NCI-H1105 (cell line): ENCODE measurements at regions not wholly inside any gene's neighbourhood (a gene's known extent, or its start where the extent isn't known, plus 50 kb on each side); places are given as distances from the start of the nearest gene placed in this dataset.

ENCODE experiments used
- DNase-seq: peaks from one replicate; lab custom pipeline; 2025; lab: John Stamatoyannopoulos, UW

DNA sequence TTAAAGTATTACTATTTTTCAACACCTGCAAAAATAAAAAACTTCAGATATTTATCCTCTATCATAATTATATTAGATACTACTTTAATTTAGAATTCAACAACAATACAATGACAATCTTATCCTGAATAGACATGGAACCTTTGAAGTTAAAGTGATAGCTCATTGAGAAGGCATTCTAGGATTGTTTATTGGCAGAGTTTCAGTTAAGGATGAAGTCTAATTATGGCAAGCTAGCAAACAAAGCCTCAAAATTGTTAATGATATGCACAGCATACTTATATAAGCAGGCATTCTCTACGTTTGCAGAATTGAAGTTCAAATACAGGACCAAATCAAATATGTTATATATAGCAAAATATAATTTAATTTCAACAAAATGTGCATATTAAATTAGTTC is 91.2 kb upstream of the ABI3BP start:
- no peak for DNase-seq

DNA sequence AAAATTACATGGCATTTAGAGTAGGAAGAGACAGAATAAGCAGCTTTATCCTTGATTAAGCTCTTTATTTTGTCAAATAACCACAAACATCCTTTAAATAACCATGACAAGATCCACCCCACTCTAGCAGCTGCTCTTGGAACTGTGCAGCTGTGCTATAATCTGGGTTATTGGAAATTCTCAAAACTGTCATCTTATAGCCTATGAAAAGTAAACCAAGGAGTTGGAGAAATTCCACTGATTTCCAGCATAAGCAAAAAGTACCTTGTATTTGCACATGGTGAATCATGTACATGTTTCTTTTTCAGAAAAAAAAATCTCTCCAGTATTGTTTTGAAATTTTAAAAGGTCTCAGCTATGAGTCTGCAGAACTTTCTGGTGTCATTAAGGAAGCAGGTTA is 88.8 kb upstream of the ABI3BP start:
- DNase-seq = no peak

DNA sequence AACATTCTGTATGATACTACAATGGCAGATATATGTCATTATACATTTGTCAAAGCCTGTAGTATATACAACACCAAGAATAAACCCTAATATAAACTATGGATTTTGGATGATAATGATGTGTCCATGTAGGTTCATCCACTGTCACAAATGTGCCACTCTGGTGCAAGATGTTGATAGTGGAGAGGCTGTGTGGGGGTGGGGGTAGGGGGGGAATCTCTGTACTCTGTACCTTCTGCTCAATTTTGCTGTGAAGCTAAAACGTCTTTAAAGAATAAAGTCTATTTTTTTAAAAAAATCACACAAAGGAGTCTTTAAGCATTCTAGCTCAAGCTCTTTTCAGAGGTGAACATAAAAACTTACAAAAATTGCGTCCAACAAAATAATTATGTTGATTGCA is 88.2 kb upstream of the ABI3BP start:
- DNase-seq = no peak

DNA sequence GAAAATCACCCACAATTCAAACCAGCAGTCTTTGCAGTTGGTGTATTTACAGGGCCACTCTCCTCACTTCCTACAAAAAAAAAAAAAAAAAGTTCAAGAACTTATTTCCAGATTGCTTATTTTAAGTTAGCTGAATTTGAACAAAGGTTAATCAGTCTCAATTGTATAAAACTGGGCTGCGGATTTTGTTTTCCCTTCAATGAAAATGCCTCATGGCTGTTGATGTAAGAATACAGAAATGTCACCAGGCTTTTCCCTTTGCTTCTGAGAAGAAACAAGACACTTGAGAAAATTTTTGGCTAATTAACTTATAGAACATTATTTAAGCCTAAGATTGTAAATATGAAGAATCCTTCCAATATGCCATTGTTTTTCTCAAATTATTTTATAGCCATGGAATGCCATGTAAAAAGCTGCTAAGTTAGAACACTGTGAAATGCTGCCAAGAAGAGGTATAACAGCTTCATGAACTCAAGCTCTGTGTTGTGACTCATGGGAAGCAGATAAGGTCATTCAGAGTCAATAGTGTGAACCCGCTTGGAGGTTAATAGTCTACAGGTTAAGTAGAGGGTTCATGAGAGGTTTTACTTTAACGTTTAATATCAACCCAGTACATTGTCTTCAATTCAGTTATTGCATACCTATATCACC is 84.3 kb upstream of the ABI3BP start:
- DNase-seq = no peak

DNA sequence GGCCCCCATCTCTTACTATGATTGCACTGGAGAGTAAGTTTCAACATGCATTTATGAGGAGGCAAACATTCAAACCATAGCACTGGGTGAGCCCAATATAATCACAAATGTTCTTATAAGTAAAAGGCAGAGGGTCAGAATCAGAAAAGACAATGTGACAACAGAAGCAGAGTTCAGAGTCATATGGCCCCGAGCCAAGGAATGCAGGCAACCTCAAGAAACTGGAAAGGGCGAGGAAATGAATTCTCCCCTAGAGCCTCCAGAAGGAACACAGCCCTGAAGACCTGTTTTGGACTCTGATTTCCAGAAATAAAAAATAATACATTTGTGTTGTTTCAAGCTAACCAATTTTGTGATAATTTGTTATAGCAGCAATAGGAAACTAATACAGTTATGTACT is 81.3 kb upstream of the ABI3BP start:
- DNase-seq = no peak

DNA sequence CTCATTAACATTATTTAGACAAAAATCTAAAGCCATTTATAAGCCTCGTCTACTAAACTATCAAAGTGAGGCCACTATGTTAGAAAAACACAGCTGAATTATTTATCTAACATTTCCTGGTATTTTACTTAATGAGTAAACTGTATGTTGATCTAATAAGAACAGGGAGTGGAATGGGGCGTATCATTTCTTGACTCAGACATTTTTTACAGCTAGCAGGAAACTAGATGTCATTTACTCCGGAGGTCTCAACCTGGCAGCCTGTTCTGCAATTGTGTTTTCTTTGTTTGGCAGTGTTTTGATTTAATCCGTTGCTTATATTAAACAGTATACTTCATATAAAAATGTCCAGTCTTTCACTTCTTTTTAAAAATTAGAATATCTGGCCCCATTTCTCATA is 79.1 kb upstream of the ABI3BP start:
- no peak for DNase-seq

DNA sequence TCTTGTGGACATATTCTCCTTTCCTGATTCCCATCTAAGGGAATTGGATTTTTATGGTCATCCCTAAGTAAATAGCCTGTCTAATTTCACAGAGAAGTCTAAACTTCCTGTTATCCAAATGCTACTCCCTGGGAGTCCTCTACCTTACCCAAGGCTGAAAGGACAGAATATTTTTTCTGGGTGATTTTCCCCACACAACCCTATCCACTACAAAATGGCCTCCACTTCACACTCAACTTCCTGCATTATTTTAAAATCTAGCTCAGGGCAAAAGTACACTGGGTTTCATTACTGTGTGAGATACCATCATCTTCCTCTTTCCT is 77.5 kb upstream of the ABI3BP start:
- no peak for DNase-seq

DNA sequence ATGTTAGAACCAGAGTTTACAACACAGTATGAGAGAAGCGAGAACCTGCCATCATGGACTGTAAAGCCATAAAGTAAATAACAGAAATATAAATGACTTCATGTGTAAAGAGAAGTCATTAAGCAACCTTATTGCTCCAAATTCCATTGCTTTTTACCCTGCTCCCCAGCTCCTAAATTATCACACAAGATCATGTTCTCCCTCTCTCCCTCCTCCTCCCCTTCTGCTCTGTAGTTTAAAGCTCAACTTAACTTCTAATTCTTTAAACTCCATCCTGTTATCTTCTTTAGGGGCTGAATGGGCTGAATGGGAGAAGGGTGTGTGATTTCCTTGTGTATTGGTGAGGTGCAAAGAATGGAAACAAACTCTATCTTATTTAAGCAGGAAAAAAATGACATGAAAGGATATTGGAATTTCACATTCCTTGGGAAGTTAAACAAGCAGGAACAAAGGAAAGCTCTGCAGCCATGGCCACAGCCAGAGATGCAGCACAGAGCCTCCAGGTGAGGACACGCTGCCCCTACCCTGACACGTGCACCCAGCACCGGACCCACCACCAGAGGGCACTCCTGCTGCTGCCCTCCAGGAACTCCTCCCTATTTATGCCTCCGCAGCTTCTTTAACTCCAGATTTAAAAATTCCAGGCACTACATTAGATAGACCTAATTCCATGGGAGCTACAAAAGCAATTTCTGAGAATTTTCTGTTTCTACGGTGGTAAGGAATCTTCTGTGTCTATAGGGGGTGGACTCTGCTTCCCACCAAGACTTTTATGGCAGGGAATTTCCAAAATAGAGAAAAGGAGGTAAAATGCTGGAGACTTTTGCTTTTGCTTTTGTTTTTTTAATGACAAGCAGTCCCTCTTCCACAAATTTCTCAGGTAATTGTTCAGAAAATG is 76.9 kb upstream of the ABI3BP start:
- DNase-seq = peak; percentile 0

DNA sequence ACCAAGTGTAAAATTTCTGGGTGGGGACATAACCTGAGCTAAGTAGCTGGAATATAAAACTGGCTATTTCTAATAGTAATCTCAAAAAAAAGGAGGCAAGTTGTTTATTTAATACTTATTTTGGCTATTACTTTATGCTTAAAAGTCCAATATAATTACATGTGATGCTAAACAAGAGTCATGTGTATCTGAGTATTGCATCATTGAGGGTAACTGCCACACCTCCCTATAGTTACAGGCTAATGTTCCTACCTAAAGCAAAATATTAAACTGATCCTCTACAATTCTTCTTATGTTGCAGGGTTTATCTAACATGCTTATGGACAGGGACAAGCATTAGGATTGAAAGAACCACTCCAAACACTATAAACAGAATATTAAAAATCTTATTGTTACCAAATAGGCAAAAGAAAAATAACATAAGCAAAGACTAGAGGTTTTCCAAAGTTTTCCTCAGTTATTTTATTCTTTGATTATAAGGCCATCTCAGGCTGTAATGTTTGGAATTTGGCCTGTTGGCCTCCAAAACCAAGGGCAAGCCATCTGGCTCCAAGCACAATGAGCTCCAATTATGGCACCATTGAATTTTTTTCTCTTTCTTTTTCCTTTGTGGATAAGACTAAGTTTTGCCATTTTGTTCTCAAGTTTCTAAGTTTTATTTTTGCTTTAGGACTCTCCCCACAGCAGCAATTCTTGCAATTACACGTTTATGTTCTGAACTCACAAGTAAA is 75.8 kb upstream of the ABI3BP start:
- no peak for DNase-seq

DNA sequence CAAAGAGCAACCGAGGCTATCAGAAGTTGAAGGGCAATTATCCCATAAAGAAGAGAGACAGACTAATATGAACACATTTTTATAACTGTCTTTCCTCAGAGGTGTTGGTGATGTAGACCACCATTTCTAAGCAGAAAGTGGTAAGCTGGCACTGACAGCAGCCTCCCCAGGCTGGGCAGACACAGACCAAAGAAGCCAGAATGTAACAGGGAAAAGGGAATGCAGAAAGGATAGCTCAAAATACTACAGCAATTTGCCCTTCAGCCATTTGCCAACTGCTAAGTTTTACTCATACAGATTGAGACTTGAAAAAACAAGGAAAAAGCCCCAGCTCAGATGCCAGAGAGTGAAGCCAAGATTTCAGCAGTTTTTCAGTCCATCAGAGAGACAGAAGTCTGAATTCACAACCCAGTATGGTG is 73.5 kb upstream of the ABI3BP start:
- DNase-seq = no peak

DNA sequence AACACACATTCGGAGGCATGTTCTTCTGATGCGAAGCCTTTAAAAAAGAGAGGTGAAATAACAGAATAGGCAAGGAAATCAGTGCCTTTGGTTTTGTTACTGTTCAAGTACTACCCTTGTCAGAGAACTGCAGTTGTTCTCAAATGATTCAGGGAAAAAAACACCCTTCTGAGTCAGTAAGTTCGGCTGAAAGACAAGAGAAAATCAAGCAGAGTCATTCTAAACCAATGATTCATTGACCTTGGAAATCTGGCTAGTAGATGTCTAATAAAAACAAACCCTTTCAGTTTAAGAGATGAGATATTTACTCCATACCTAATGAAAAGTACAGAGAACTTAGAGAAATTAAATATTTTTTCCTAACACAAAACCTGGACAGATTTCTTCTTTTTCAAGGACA is 72.7 kb upstream of the ABI3BP start:
- DNase-seq = no peak

DNA sequence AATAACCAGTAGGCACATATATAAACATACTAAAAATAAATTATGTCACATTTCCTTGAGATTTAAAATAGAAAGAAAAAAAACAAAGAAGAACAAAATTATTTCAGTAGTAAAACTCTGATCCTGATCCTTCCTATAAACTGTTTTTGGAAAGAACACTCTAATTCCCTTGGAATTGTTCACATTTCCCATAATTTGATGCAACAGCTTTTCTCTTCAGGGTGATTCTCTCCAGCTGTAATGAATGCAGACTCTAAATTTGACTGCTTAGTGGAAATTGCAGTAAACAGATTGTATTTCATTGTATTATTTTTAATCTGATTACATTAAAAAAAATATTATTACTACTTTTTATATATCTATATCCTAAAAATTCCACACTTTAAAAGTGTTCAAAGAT is 70.2 kb upstream of the ABI3BP start:
- DNase-seq = no peak

DNA sequence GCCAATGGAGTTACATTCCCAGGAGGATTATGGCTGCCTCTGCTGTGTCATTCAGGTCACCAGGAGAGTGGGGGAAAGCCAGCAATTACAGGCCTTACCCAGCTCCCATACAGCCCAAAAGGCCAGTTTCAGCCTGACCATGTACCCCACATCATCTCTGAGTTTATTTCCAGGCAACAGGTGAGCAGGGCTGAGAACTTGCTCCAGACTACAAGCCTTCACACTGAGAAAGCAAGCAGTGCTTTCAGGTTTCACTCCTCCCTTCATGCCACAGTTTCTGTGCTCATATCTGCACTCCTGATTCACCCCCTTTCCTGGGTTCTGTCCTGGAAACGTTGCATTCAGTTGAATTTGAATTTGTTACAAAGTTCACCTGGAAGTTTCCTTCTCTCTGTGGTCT is 68.1 kb upstream of the ABI3BP start:
- no peak for DNase-seq

DNA sequence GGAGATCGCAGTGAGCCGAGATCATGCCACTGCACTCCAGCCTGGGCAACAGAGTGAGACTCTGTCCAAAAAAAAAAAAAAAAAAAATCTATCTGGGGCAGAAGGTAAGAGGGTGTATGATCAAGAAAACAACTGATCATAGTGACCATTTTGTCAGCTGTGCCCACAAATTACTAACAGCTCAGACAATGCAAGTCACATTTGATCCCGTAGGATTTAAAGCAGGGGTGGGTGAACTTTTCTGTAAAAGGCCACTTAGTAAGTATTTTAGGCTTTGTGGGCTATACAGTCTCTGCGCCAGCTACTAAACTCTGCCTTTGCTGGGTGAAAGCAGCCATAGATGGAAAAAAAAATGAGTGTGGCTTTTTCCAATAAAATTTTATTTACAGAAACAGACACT is 57.6 kb upstream of the ABI3BP start:
- no peak for DNase-seq

DNA sequence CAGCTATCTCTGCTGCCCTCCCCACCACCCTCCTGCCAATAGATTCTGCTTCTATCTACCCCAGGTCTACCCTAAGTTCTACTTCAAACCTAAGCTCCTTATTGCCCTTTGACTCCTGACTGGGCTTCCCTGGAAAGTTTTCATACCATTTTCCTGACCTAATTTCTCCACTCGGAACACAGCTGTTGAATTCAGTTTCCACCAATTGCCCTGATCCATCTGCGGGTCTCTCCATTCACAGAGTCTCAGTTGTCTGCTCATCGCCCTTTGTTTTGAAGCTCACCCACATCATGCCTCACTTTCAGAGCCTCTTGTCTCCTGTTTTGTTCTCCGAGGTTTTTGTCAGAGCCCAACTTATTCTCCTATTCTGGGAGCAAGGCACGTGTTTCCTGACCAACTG is 56.8 kb upstream of the ABI3BP start:
- DNase-seq = no peak

DNA sequence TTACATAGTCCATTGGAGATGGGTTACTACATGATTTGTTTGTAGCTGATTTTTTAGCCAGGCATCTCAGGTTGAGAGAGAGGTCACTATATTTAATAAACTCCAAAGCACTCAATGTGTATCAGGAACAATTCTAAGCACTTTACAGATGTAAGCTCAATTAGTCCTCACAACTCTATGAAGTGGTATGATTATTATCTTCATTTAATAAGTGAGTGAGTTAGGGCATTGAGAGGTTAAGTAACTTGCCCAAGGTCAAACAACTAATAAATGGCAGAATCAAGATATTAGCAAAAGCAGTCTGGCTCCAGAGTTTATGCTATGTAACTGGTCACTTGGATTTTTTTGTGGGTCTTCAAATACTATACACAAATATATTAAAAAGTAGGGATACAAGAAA is 56.3 kb upstream of the ABI3BP start:
- DNase-seq = no peak

DNA sequence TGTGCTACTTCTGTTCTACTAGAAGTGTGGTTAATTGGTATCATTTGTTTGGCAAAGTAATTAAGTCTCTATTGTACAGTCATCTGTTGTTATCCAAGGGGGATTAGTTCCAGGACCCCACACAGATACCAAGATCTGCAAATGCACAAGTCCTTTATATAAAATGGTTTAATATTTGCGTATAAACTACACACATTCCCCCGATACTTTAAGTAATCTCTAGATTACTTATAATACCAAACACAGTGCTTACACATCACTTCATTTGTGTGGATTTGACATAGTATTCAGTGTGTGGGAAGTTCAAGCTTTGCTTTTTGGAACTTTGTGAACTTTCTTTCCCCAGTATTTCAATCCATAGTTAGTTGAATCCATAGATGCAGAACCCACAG is 50.5 kb upstream of the ABI3BP start:
- DNase-seq = no peak

DNA sequence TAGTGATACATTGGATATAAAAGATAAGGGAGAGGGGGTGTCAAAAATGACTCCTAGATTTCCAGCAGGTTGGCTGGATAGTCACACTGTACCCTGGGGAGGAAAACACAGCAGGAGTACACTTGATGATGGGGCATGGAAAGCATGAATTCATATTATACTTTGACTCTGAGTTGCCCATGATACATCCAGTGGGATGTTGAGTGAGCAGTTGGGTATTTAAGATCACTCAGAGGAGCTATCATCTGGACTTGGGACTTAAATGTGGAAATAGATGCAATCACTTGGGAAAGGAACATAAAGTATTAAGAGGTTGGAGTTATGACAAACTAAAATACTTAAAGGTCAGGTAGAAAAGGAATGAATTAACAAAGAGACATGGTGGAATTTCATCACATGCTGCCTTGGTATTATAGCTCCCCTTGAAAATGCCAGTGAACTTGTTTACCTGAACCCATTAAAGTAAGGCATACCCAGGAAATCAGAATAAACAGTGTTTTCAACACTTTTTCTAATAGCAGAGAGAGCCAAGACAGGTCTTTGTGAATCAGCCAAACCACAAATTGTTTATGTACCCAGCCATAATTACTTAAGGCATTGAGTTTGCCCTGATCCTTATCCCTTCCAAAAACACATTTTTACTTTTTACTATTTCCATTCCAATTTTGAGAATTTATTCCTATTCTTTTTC is 49.9 kb upstream of the ABI3BP start:
- no peak for DNase-seq
